ENCODE measurements at regions not wholly inside any gene's neighbourhood (a gene's known extent, or its start where the extent isn't known, plus 50 kb on each side); places are given as distances from the start of the nearest gene placed in this dataset.

GRCh38 chr17:55639096-55639495 lies 83.6 kb downstream of the TMEM100 start:
- no peaks in the 10 kb centered on the region for H3F3A ChIP-seq (replicated peaks; ENCODE audit: insufficient read depth)

More at GRCh38 chr17:55639096-55639495, 83.6 kb downstream of the TMEM100 start:
- Histone ChIP-seq H3K4me1 (ENCODE audit: control insufficient read depth in 1 of 2, insufficient read depth in 2 of 2, low read depth in 1 of 2, low read length in 1 of 2) (peaks cover 0 to 11% of the 10 kb centered on the region in 2 experiments; a peak in 2 of 4 replicates), H2AFZ (ENCODE audit: low read depth) (no peak overlapping the region), H3K4me2 (no peak overlapping the region), H3K4me3 (ENCODE audit: low read depth in 2 of 2, low read length in 1 of 2) (no peak overlapping the region), H3K79me2 (ENCODE audit: insufficient read depth) (no peaks in the 10 kb centered on the region), H4K20me1 (ENCODE audit: insufficient read depth) (no peaks in the 10 kb centered on the region), H3K9ac (no peak overlapping the region), H3K36me3 (replicated peaks in 1 of 2; ENCODE audit: control insufficient read depth in 1 of 2, insufficient read depth in 2 of 2, low read length in 1 of 2) (no peaks in the 10 kb centered on the region), H3K9me3 (no peaks in the 10 kb centered on the region), H3K27ac (ENCODE audit: low read depth in 2 of 2, low read length in 1 of 2) (no peak overlapping the region), H3K27me3 (ENCODE audit: insufficient read depth) (no peaks in the 10 kb centered on the region; the same call in 1 of the 2 replicates), H3K9me2 (no peaks in the 10 kb centered on the region)
- CTCF ChIA-PET, result interaction anchor here (1.2 to 6.0 kb wide), 6 partner anchors 22 to 131 kb away, joined by 3 to 96 read pairs (median 8); no protein-coding TSS in a partner anchor
- TF ChIP-seq NRF1 (IDR thresholded peaks at IDR 0.05; ENCODE audit: low read depth, low read length), result no peak
- TF ChIP-seq RCOR1 (IDR thresholded peaks at IDR 0.05; ENCODE audit: low read length), result no peak
- TF ChIP-seq SMC3 (IDR thresholded peaks at IDR 0.05; ENCODE audit: low read depth, low read length), result no peak
- no peak for TF ChIP-seq PBX3 (IDR thresholded peaks at IDR 0.05)
- no peak for TF ChIP-seq TEAD4 (IDR thresholded peaks at IDR 0.05; ENCODE audit: borderline replicate concordance, insufficient read depth)
- TF ChIP-seq JUND (IDR thresholded peaks at IDR 0.05), result no peak
- TF ChIP-seq USF1 (IDR thresholded peaks at IDR 0.05; ENCODE audit: borderline replicate concordance, low read depth), result no peak
- TF ChIP-seq POLR2AphosphoS5 (IDR thresholded peaks at IDR 0.05; ENCODE audit: low read depth, low read length), result no peak
- TF ChIP-seq EP300 (IDR thresholded peaks at IDR 0.05; ENCODE audit: borderline replicate concordance in 1 of 2, low read depth in 1 of 2, low read length in 1 of 2), result no peak
- no peak for TF ChIP-seq YY1 (IDR thresholded peaks at IDR 0.05; ENCODE audit: low read depth)
- no peak for TF ChIP-seq FOXM1 (IDR thresholded peaks at IDR 0.05; ENCODE audit: low read depth)
- no peak for TF ChIP-seq RFX5 (IDR thresholded peaks at IDR 0.05; ENCODE audit: low read length)
- TF ChIP-seq IRF3 (IDR thresholded peaks at IDR 0.05; ENCODE audit: low read depth, low read length), result no peak
- no peak for TF ChIP-seq MXI1 (IDR thresholded peaks at IDR 0.05; ENCODE audit: low read depth, low read length)
- no peak for TF ChIP-seq CHD2 (IDR thresholded peaks at IDR 0.05; ENCODE audit: low read length, partially characterized antibody)
- TF ChIP-seq TCF12 (IDR thresholded peaks at IDR 0.05), result no peak
- no peak for TF ChIP-seq REST (IDR thresholded peaks at IDR 0.05; ENCODE audit: low read depth, low read length)
- POLR2A ChIA-PET, result no interaction called here
- no peak for DNase-seq
- 62% methylated on average over 4 of the region's 4 CpGs for WGBS (ENCODE audit: low lambda C conversion rate)
